Activated naive CD4-positive, alpha-beta T cell treated with anti-CD3 and anti-CD28 coated beads for 36 hours (primary cell): ENCODE measurements at regions not wholly inside any gene's neighbourhood (a gene's known extent, or its start where the extent isn't known, plus 50 kb on each side); places are given as distances from the start of the nearest gene placed in this dataset.
"Not testable (repeated sequence)": the region's sequence is repeated elsewhere in the genome, so short reads cannot be mapped to it uniquely, and the experiment has no call there.

Experiments used
- CTCF ChIA-PET: fragments of 350-600 bp; sonication (Branson Sonifier 250); formaldehyde crosslinking; loops from one replicate; lab custom pipeline; 2021; ENCODE audit warnings: antibody characterized with exemption; lab: Charles Lee
- DNase-seq: peaks from one replicate; pipeline ENCODE4 v3.0.0-alpha.2; 2020
- H3K27ac Mint-ChIP-seq: one replicate; pipeline ENCODE4 v1.8.0; 2021; ENCODE audit warnings: mild to moderate bottlenecking, mixed read lengths
- H3K27me3 Mint-ChIP-seq: one replicate; pipeline ENCODE4 v1.8.0; 2021; ENCODE audit warnings: low read depth, mixed read lengths
- H3K36me3 Mint-ChIP-seq: one replicate; pipeline ENCODE4 v1.8.0; 2021; ENCODE audit warnings: low read depth, mixed read lengths
- H3K4me1 Mint-ChIP-seq: one replicate; pipeline ENCODE4 v1.8.0; 2021; ENCODE audit warnings: low read depth, mixed read lengths
- H3K4me3 Mint-ChIP-seq: one replicate; pipeline ENCODE4 v1.8.0; 2021; ENCODE audit warnings: mild to moderate bottlenecking, moderate library complexity, mixed read lengths
- H3K9me3 Mint-ChIP-seq: one replicate; pipeline ENCODE4 v1.8.0; 2021; ENCODE audit warnings: mixed read lengths
- intact Hi-C: fragments of 100-400 bp; cut with micrococcal nuclease; formaldehyde crosslinking; loops from one replicate; pipeline ENCODE4 v1.15.1; 2023

GRCh38 chr6:115570331-115570730, 490.4 kb downstream of the FRK start:
- Mint-ChIP-seq H3K4me3 (no peak overlapping the region), H3K27me3 (no peaks in the 10 kb centered on the region), H3K27ac (no peak overlapping the region), H3K4me1 (no peaks in the 10 kb centered on the region), H3K9me3 (peaks cover 2% of the 10 kb centered on the region), H3K36me3 (no peaks in the 10 kb centered on the region)
- DNase-seq = no peak
- intact Hi-C loops = no loop called here
- CTCF ChIA-PET = no interaction called here

- Mint-ChIP-seq H3K9me3 (peaks cover 1% of the 10 kb centered on the region), H3K27ac (no peak overlapping the region), H3K4me3 (no peak overlapping the region), H3K36me3 (no peaks in the 10 kb centered on the region), H3K27me3 (no peaks in the 10 kb centered on the region), H3K4me1 (no peaks in the 10 kb centered on the region)
- no peak for DNase-seq
- CTCF ChIA-PET = no interaction called here
- intact Hi-C loops = no loop called here
These were observed 506.6 kb downstream of the FRK start for GRCh38 chr6:115554060-115554459.

- Mint-ChIP-seq H3K27ac (no peak overlapping the region), H3K36me3 (no peaks in the 10 kb centered on the region), H3K9me3 (peaks cover 4% of the 10 kb centered on the region), H3K27me3 (no peaks in the 10 kb centered on the region), H3K4me1 (no peaks in the 10 kb centered on the region), H3K4me3 (no peak overlapping the region)
- CTCF ChIA-PET = no interaction called here
- no peak for DNase-seq
- intact Hi-C loops = no loop called here
These were observed 509.2 kb downstream of the FRK start for GRCh38 chr6:115551527-115551926.

GRCh38 chr6:115545672-115545986, 515.1 kb downstream of the FRK start:
- H3K36me3 Mint-ChIP-seq = no peaks in the 10 kb centered on the region
- H3K4me3 Mint-ChIP-seq = no peak overlapping the region
- CTCF ChIA-PET = no interaction called here
- peaks cover 5% of the 10 kb centered on the region for H3K9me3 Mint-ChIP-seq
- intact Hi-C loops = no loop called here
- DNase-seq = no peak
- H3K27ac Mint-ChIP-seq = no peak overlapping the region
- no peaks in the 10 kb centered on the region for H3K4me1 Mint-ChIP-seq
- no peaks in the 10 kb centered on the region for H3K27me3 Mint-ChIP-seq

GRCh38 chr6:115544765-115545671, 515.7 kb downstream of the FRK start:
- DNase-seq = no peak
- Mint-ChIP-seq H3K4me3 (no peak overlapping the region), H3K36me3 (no peaks in the 10 kb centered on the region), H3K27ac (no peak overlapping the region), H3K9me3 (peaks cover 5% of the 10 kb centered on the region), H3K4me1 (no peaks in the 10 kb centered on the region), H3K27me3 (no peaks in the 10 kb centered on the region)
- intact Hi-C loops = no loop called here
- CTCF ChIA-PET = no interaction called here

GRCh38 chr6:115540077-115540869, 520.4 kb downstream of the FRK start:
- intact Hi-C loops = no loop called here
- CTCF ChIA-PET = no interaction called here
- no peak overlapping the region for H3K4me3 Mint-ChIP-seq
- no peaks in the 10 kb centered on the region for H3K4me1 Mint-ChIP-seq
- no peaks in the 10 kb centered on the region for H3K27me3 Mint-ChIP-seq
- no peaks in the 10 kb centered on the region for H3K9me3 Mint-ChIP-seq
- no peak overlapping the region for H3K27ac Mint-ChIP-seq
- H3K36me3 Mint-ChIP-seq = no peaks in the 10 kb centered on the region
- no peak for DNase-seq

GRCh38 chr6:115539531-115539930, 521.2 kb downstream of the FRK start:
- Mint-ChIP-seq H3K4me1 (no peaks in the 10 kb centered on the region), H3K27ac (no peak overlapping the region), H3K9me3 (no peaks in the 10 kb centered on the region), H3K4me3 (no peak overlapping the region), H3K36me3 (no peaks in the 10 kb centered on the region), H3K27me3 (no peaks in the 10 kb centered on the region)
- DNase-seq = no peak
- CTCF ChIA-PET = no interaction called here
- intact Hi-C loops = no loop called here

- Mint-ChIP-seq H3K4me3 (no peak overlapping the region), H3K4me1 (no peaks in the 10 kb centered on the region), H3K27me3 (no peaks in the 10 kb centered on the region), H3K9me3 (peaks cover 25% of the 10 kb centered on the region), H3K36me3 (no peaks in the 10 kb centered on the region), H3K27ac (no peak overlapping the region)
- no peak for DNase-seq
- intact Hi-C loops = no loop called here
- CTCF ChIA-PET = no interaction called here
These were observed 535.9 kb downstream of the FRK start for GRCh38 chr6:115524821-115525220.

- not testable (repeated sequence) for H3K36me3 Mint-ChIP-seq, H3K4me1 Mint-ChIP-seq
These were observed 538.9 kb downstream of the FRK start for GRCh38 chr6:115521747-115522146.

GRCh38 chr6:115514656-115515055, 546.0 kb downstream of the FRK start:
- Mint-ChIP-seq H3K27me3 (no peaks in the 10 kb centered on the region), H3K4me3 (no peak overlapping the region), H3K36me3 (no peaks in the 10 kb centered on the region), H3K4me1 (no peaks in the 10 kb centered on the region), H3K27ac (no peak overlapping the region), H3K9me3 (peaks cover 8% of the 10 kb centered on the region)
- CTCF ChIA-PET = no interaction called here
- intact Hi-C loops = no loop called here
- no peak for DNase-seq

More at GRCh38 chr6:115521747-115522146, 538.9 kb downstream of the FRK start:
- intact Hi-C loops, CTCF ChIA-PET, H3K27me3 Mint-ChIP-seq, H3K4me3 Mint-ChIP-seq, DNase-seq, H3K27ac Mint-ChIP-seq: not testable (repeated sequence)
- peaks cover 26% of the 10 kb centered on the region for H3K9me3 Mint-ChIP-seq

GRCh38 chr6:115512923-115513322, 547.8 kb downstream of the FRK start:
- no peaks in the 10 kb centered on the region for H3K4me1 Mint-ChIP-seq
- no peaks in the 10 kb centered on the region for H3K9me3 Mint-ChIP-seq
- CTCF ChIA-PET = no interaction called here
- H3K27me3 Mint-ChIP-seq = no peaks in the 10 kb centered on the region
- intact Hi-C loops = no loop called here
- H3K36me3 Mint-ChIP-seq = no peaks in the 10 kb centered on the region
- no peak overlapping the region for H3K27ac Mint-ChIP-seq
- no peak for DNase-seq
- H3K4me3 Mint-ChIP-seq = no peak overlapping the region

- Mint-ChIP-seq H3K4me3 (no peak overlapping the region), H3K36me3 (no peaks in the 10 kb centered on the region), H3K9me3 (no peaks in the 10 kb centered on the region), H3K27ac (no peak overlapping the region), H3K27me3 (no peaks in the 10 kb centered on the region), H3K4me1 (no peaks in the 10 kb centered on the region)
- intact Hi-C loops = no loop called here
- CTCF ChIA-PET = no interaction called here
- no peak for DNase-seq
These were observed 548.9 kb downstream of the FRK start for GRCh38 chr6:115511771-115512170.

GRCh38 chr6:115502432-115502831, 558.3 kb downstream of the FRK start:
- DNase-seq, intact Hi-C loops, CTCF ChIA-PET, H3K27ac Mint-ChIP-seq, H3K4me3 Mint-ChIP-seq, H3K4me1 Mint-ChIP-seq, H3K36me3 Mint-ChIP-seq, H3K27me3 Mint-ChIP-seq, H3K9me3 Mint-ChIP-seq: not testable (repeated sequence)
